ENCODE measurements at regions not wholly inside any gene's neighbourhood (a gene's known extent, or its start where the extent isn't known, plus 50 kb on each side); places are given as distances from the start of the nearest gene placed in this dataset.

- intact Hi-C loops (cut with micrococcal nuclease) = no loop called here
- TF ChIP-seq CTCF (IDR thresholded peaks at IDR 0.05) = no peak
- Mint-ChIP-seq H3K27me3 (peaks cover 7% of the 10 kb centered on the region), H3K4me3 (no peak overlapping the region), H3K27ac (no peak overlapping the region), H3K4me1 (no peaks in the 10 kb centered on the region), H3K9me3 (ENCODE audit: insufficient read depth) (no peaks in the 10 kb centered on the region)
- no CpG with 5 or more reads among the region's 3 CpGs for WGBS (ENCODE audit: insufficient coverage)
- Histone ChIP-seq H2AFZ (ENCODE audit: insufficient read depth, low read depth, low read length, poor library complexity, severe bottlenecking) (no peak overlapping the region), H3K79me2 (ENCODE audit: control insufficient read depth, insufficient read depth, low read length) (no peaks in the 10 kb centered on the region), H3K4me2 (replicated peaks; ENCODE audit: low read depth, low read length, poor library complexity, severe bottlenecking) (no peak overlapping the region), H3K4me3 (ENCODE audit: control extremely low read depth in 1 of 5, extremely low read depth in 1 of 5, insufficient read depth in 1 of 5, low read depth in 2 of 5, low read length in 4 of 5) (no peak overlapping the region), H3K27me3 (replicated peaks in 1 of 4; ENCODE audit: control extremely low read depth in 1 of 4, control insufficient read depth in 3 of 4, insufficient read depth in 4 of 4, low read length in 3 of 4) (no peaks in the 10 kb centered on the region), H4K20me1 (ENCODE audit: control insufficient read depth, insufficient read depth, low read length, poor library complexity, severe bottlenecking) (no peaks in the 10 kb centered on the region), H3K36me3 (replicated peaks in 1 of 2; ENCODE audit: control extremely low read depth in 1 of 2, control insufficient read depth in 1 of 2, extremely low read depth in 1 of 2, insufficient read depth in 2 of 2, low read length in 1 of 2) (no peaks in the 10 kb centered on the region), H3K9ac (ENCODE audit: low read length) (no peak overlapping the region), H3K27ac (ENCODE audit: low read length in 2 of 2) (no peak overlapping the region), H3K4me1 (ENCODE audit: control insufficient read depth in 2 of 2, insufficient read depth in 2 of 2, low read length in 2 of 2) (no peaks in the 10 kb centered on the region), H3K9me3 (ENCODE audit: control extremely low read depth in 1 of 3, control insufficient read depth in 2 of 3, insufficient read depth in 1 of 3, low read length in 2 of 3) (no peaks in the 10 kb centered on the region)
- ChIA-PET CTCF (no interaction called here), POLR2A (no interaction called here)
- ATAC-seq (ENCODE audit: low read depth) = no peak
- no peak for DNase-seq
Observed at GRCh38 chr1:57632401-57632800, 208.5 kb upstream of the DAB1 start.

GRCh38 chr1:57627612-57628011 lies 203.8 kb upstream of the DAB1 start:
- DNase-seq (no peak), ATAC-seq (ENCODE audit: low read depth) (no peak)
- POLR2A ChIA-PET = no interaction called here
- Mint-ChIP-seq H3K4me1 (no peaks in the 10 kb centered on the region), H3K27me3 (no peaks in the 10 kb centered on the region), H3K27ac (no peak overlapping the region), H3K9me3 (ENCODE audit: insufficient read depth) (no peaks in the 10 kb centered on the region), H3K4me3 (no peak overlapping the region)
- Histone ChIP-seq H2AFZ (ENCODE audit: insufficient read depth, low read depth, low read length, poor library complexity, severe bottlenecking) (no peak overlapping the region), H3K4me1 (ENCODE audit: control insufficient read depth in 2 of 2, insufficient read depth in 2 of 2, low read length in 2 of 2) (no peaks in the 10 kb centered on the region), H3K4me2 (replicated peaks; ENCODE audit: low read depth, low read length, poor library complexity, severe bottlenecking) (no peak overlapping the region), H3K9ac (ENCODE audit: low read length) (no peak overlapping the region), H4K20me1 (ENCODE audit: control insufficient read depth, insufficient read depth, low read length, poor library complexity, severe bottlenecking) (no peaks in the 10 kb centered on the region), H3K27me3 (replicated peaks in 1 of 4; ENCODE audit: control extremely low read depth in 1 of 4, control insufficient read depth in 3 of 4, insufficient read depth in 4 of 4, low read length in 3 of 4) (no peaks in the 10 kb centered on the region), H3K36me3 (replicated peaks in 1 of 2; ENCODE audit: control extremely low read depth in 1 of 2, control insufficient read depth in 1 of 2, extremely low read depth in 1 of 2, insufficient read depth in 2 of 2, low read length in 1 of 2) (no peaks in the 10 kb centered on the region), H3K4me3 (ENCODE audit: control extremely low read depth in 1 of 5, extremely low read depth in 1 of 5, insufficient read depth in 1 of 5, low read depth in 2 of 5, low read length in 4 of 5) (no peak overlapping the region), H3K9me3 (ENCODE audit: control extremely low read depth in 1 of 3, control insufficient read depth in 2 of 3, insufficient read depth in 1 of 3, low read length in 2 of 3) (no peaks in the 10 kb centered on the region), H3K27ac (ENCODE audit: low read length in 2 of 2) (no peak overlapping the region), H3K79me2 (ENCODE audit: control insufficient read depth, insufficient read depth, low read length) (no peaks in the 10 kb centered on the region)
- TF ChIP-seq EZH2 (IDR thresholded peaks at IDR 0.05; ENCODE audit: borderline replicate concordance, insufficient read depth, low read depth, low read length, poor library complexity, severe bottlenecking) = no peak
- no peak for TF ChIP-seq CTCF (IDR thresholded peaks at IDR 0.05)
- intact Hi-C loops (cut with micrococcal nuclease) = no loop called here
- CTCF ChIA-PET = no interaction called here
